ENCODE measurements at regions not wholly inside any gene's neighbourhood (a gene's known extent, or its start where the extent isn't known, plus 50 kb on each side); places are given as distances from the start of the nearest gene placed in this dataset.

- TF ChIP-seq CTCF (IDR thresholded peaks at IDR 0.05; ENCODE audit: unreplicated experiment), result no peak
- Mint-ChIP-seq H3K27me3 (ENCODE audit: unreplicated experiment) (no peaks in the 10 kb centered on the region), H3K27ac (ENCODE audit: unreplicated experiment) (no peak overlapping the region), H3K36me3 (ENCODE audit: low read depth, unreplicated experiment) (peaks cover 3% of the 10 kb centered on the region), H3K9me3 (ENCODE audit: unreplicated experiment) (peaks cover 15% of the 10 kb centered on the region), H3K4me1 (ENCODE audit: unreplicated experiment) (no peaks in the 10 kb centered on the region), H3K4me3 (ENCODE audit: unreplicated experiment) (no peak overlapping the region)
- DNase-seq (ENCODE audit: low spot score), result no peak
These were observed 147.7 kb upstream of the TUBA3C start for GRCh38 chr13:19329365-19329764.

- peaks cover 14% of the 10 kb centered on the region for H3K9me3 Mint-ChIP-seq (ENCODE audit: unreplicated experiment)
- no peak for TF ChIP-seq CTCF (IDR thresholded peaks at IDR 0.05; ENCODE audit: unreplicated experiment)
These were observed 142.7 kb upstream of the TUBA3C start for GRCh38 chr13:19324325-19324724.

DNA sequence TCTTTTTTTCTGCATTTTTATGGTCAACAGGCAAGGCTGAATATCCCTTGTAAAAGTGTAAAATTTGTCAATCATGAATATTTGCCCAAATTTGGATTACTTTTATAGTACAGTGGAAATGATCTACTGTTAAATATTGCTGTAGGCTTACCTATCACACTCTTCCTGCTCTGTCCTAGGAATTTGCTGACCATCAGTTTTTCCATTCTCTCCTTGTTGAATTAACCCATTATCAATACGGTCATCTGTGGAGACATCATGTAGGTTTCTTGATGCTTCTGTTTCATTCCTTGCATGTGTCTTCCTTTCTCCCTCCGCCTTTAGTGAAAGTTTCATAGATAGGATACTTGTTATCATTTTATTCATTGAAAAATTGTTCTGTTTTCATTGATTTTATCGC is 139.6 kb upstream of the TUBA3C start:
- DNase-seq (ENCODE audit: low spot score), result no peak
- Mint-ChIP-seq H3K27ac (ENCODE audit: unreplicated experiment) (no peak overlapping the region), H3K4me3 (ENCODE audit: unreplicated experiment) (no peak overlapping the region), H3K36me3 (ENCODE audit: low read depth, unreplicated experiment) (peaks cover 7% of the 10 kb centered on the region), H3K9me3 (ENCODE audit: unreplicated experiment) (peaks cover 12% of the 10 kb centered on the region), H3K27me3 (ENCODE audit: unreplicated experiment) (no peaks in the 10 kb centered on the region), H3K4me1 (ENCODE audit: unreplicated experiment) (no peaks in the 10 kb centered on the region)
- TF ChIP-seq CTCF (IDR thresholded peaks at IDR 0.05; ENCODE audit: unreplicated experiment), result no peak

More at GRCh38 chr13:19324325-19324724, 142.7 kb upstream of the TUBA3C start:
- Mint-ChIP-seq H3K27ac (ENCODE audit: unreplicated experiment) (no peak overlapping the region), H3K4me1 (ENCODE audit: unreplicated experiment) (no peaks in the 10 kb centered on the region), H3K36me3 (ENCODE audit: low read depth, unreplicated experiment) (peaks cover 7% of the 10 kb centered on the region), H3K27me3 (ENCODE audit: unreplicated experiment) (no peaks in the 10 kb centered on the region), H3K4me3 (ENCODE audit: unreplicated experiment) (no peak overlapping the region)
- no peak for DNase-seq (ENCODE audit: low spot score)

DNA sequence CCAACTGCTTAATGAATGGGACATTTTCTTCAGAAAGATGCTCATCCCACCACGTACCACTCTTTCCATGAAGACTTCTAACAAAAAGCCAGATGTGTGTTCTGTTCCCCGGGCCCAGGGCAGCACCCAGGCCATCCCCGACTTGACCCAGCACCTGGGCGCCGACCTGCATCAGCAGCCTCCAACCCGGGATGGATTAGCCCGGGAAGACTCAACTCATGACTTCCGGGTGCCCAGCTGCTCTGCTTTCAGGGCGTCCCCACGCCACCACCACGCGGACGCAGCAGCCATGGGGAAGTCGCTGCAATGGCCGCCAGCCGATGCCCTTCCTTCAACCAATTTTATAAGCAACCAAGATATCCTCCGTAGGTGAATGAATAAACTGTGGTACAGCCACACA is 123.8 kb upstream of the TUBA3C start:
- no peak for DNase-seq (ENCODE audit: low spot score)
- Mint-ChIP-seq H3K27me3 (ENCODE audit: unreplicated experiment) (no peaks in the 10 kb centered on the region), H3K4me1 (ENCODE audit: unreplicated experiment) (no peaks in the 10 kb centered on the region), H3K4me3 (ENCODE audit: unreplicated experiment) (no peak overlapping the region), H3K27ac (ENCODE audit: unreplicated experiment) (no peak overlapping the region), H3K36me3 (ENCODE audit: low read depth, unreplicated experiment) (no peaks in the 10 kb centered on the region), H3K9me3 (ENCODE audit: unreplicated experiment) (peaks cover 18% of the 10 kb centered on the region)
- TF ChIP-seq CTCF (IDR thresholded peaks at IDR 0.05; ENCODE audit: unreplicated experiment), result no peak

DNA sequence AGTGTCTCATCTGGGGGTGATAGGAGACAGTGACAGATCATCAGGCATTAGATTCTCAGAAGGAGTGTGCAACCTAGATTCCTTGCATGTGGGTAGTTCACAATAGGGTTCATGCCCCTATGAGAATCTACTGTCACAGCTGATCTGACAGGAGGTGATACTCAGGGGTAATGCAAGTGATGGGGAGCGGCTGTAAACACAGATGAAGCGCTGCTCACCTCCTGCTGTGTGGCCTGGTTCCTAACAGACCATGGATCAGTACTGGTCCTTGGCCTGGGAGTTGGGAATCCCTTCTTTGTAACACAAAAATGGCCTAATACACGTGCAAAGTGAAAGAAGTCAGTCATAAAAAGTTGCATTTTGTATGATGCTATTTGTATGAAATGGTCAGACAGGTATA is 107.6 kb upstream of the TUBA3C start:
- Mint-ChIP-seq H3K27ac (ENCODE audit: unreplicated experiment) (no peak overlapping the region), H3K9me3 (ENCODE audit: unreplicated experiment) (peaks cover 46% of the 10 kb centered on the region), H3K36me3 (ENCODE audit: low read depth, unreplicated experiment) (no peaks in the 10 kb centered on the region)

More for the DNA sequence above, 107.6 kb upstream of the TUBA3C start:
- DNase-seq (ENCODE audit: low spot score), result no peak
- Mint-ChIP-seq H3K4me1 (ENCODE audit: unreplicated experiment) (no peaks in the 10 kb centered on the region), H3K4me3 (ENCODE audit: unreplicated experiment) (no peak overlapping the region), H3K27me3 (ENCODE audit: unreplicated experiment) (peaks cover 1% of the 10 kb centered on the region)
- no peak for TF ChIP-seq CTCF (IDR thresholded peaks at IDR 0.05; ENCODE audit: unreplicated experiment)

Data from endothelial cell (in vitro differentiated cells).